ENCODE measurements at regions not wholly inside any gene's neighbourhood (a gene's known extent, or its start where the extent isn't known, plus 50 kb on each side); places are given as distances from the start of the nearest gene placed in this dataset.

DNA sequence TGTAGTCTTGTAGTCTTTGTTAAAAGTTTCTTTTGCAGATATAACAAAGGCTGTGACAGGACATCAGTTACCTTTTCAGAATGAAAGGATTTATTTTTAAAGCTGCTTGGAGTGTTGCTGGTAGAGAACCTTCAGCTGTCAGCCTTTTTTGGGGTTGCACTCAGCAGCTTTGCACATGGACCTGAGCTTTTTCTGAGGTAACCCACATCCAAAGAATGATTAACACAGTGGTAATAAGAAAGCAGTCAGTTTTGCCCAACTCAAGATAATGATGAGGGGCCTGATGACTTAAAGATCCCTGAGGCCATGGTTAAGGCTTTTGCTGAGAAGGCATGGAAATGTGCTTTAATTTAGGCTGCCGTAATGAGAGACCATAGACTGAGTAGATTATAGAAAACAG lies 1042.7 kb downstream of the PLOD2 start:
- TF ChIP-seq, protein P1, sequence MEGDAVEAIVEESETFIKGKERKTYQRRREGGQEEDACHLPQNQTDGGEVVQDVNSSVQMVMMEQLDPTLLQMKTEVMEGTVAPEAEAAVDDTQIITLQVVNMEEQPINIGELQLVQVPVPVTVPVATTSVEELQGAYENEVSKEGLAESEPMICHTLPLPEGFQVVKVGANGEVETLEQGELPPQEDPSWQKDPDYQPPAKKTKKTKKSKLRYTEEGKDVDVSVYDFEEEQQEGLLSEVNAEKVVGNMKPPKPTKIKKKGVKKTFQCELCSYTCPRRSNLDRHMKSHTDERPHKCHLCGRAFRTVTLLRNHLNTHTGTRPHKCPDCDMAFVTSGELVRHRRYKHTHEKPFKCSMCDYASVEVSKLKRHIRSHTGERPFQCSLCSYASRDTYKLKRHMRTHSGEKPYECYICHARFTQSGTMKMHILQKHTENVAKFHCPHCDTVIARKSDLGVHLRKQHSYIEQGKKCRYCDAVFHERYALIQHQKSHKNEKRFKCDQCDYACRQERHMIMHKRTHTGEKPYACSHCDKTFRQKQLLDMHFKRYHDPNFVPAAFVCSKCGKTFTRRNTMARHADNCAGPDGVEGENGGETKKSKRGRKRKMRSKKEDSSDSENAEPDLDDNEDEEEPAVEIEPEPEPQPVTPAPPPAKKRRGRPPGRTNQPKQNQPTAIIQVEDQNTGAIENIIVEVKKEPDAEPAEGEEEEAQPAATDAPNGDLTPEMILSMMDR (IDR thresholded peaks at IDR 0.05), result no peak
- no peak for TF ChIP-seq ZFX (IDR thresholded peaks at IDR 0.05; ENCODE audit: borderline replicate concordance)

Measured in 22Rv1 (cell line).